Activated CD4-positive, alpha-beta T cell treated with anti-CD3 and anti-CD28 coated beads, Interleukin-2, amount 10 ng/mL, durations not matched to agents 24 days and 14 days (primary cell): ENCODE measurements at regions not wholly inside any gene's neighbourhood (a gene's known extent, or its start where the extent isn't known, plus 50 kb on each side); places are given as distances from the start of the nearest gene placed in this dataset.

Experiments
- DNase-seq: peaks from one replicate; pipeline ENCODE4 v3.0.0; 2022
- H3K27ac Mint-ChIP-seq: one replicate; pipeline ENCODE4 v1.8.0; 2022; ENCODE audit warnings: mild to moderate bottlenecking, mixed read lengths
- H3K27me3 Mint-ChIP-seq: one replicate; pipeline ENCODE4 v1.8.0; 2022; ENCODE audit warnings: mixed read lengths
- H3K36me3 Mint-ChIP-seq: one replicate; pipeline ENCODE4 v1.8.0; 2022; ENCODE audit warnings: low read depth, mild to moderate bottlenecking, mixed read lengths
- H3K4me1 Mint-ChIP-seq: one replicate; pipeline ENCODE4 v1.8.0; 2021; ENCODE audit warnings: mixed read lengths
- H3K4me3 Mint-ChIP-seq: one replicate; pipeline ENCODE4 v1.8.0; 2022; ENCODE audit warnings: mild to moderate bottlenecking, moderate library complexity, mixed read lengths
- H3K9me3 Mint-ChIP-seq: one replicate; pipeline ENCODE4 v1.8.0; 2021; ENCODE audit warnings: mixed read lengths
- intact Hi-C: fragments of 100-400 bp; cut with micrococcal nuclease; formaldehyde crosslinking; loops from one replicate; pipeline ENCODE4 v1.15.1; 2023

GRCh38 chr18:27608174-27608573 is 423.1 kb upstream of the CHST9 start:
- Mint-ChIP-seq H3K4me3 (no peak overlapping the region), H3K36me3 (no peaks in the 10 kb centered on the region), H3K27ac (no peak overlapping the region), H3K9me3 (no peaks in the 10 kb centered on the region), H3K27me3 (no peaks in the 10 kb centered on the region), H3K4me1 (no peaks in the 10 kb centered on the region)
- no peak for DNase-seq
- intact Hi-C loops, result loop anchor here (5.0 to 10.0 kb wide), 2 partner anchors 579 to 983 kb away; no protein-coding TSS in a partner anchor

GRCh38 chr18:27606741-27607140 is 421.6 kb upstream of the CHST9 start:
- Mint-ChIP-seq H3K36me3 (no peaks in the 10 kb centered on the region), H3K9me3 (no peaks in the 10 kb centered on the region), H3K4me3 (no peak overlapping the region), H3K27ac (no peak overlapping the region), H3K27me3 (no peaks in the 10 kb centered on the region), H3K4me1 (no peaks in the 10 kb centered on the region)
- intact Hi-C loops, result loop anchor here (5.0 to 10.0 kb wide), 2 partner anchors 581 to 982 kb away; no protein-coding TSS in a partner anchor
- DNase-seq, result no peak

- intact Hi-C loops, result loop anchor here (5.0 to 10.0 kb wide), 2 partner anchors 582 to 980 kb away; no protein-coding TSS in a partner anchor
- no peak overlapping the region for H3K27ac Mint-ChIP-seq
- H3K9me3 Mint-ChIP-seq, result no peaks in the 10 kb centered on the region
- H3K27me3 Mint-ChIP-seq, result no peaks in the 10 kb centered on the region
- H3K4me1 Mint-ChIP-seq, result no peaks in the 10 kb centered on the region
- DNase-seq, result peak; percentile 76
- H3K4me3 Mint-ChIP-seq, result no peak overlapping the region
- no peaks in the 10 kb centered on the region for H3K36me3 Mint-ChIP-seq
Observed at GRCh38 chr18:27605107-27605834, 420.2 kb upstream of the CHST9 start.

GRCh38 chr18:27604583-27604982 is 419.5 kb upstream of the CHST9 start:
- Mint-ChIP-seq H3K27ac (no peak overlapping the region), H3K36me3 (no peaks in the 10 kb centered on the region)

GRCh38 chr18:27602092-27602491 is 417.0 kb upstream of the CHST9 start:
- Mint-ChIP-seq H3K36me3 (no peaks in the 10 kb centered on the region), H3K4me3 (no peak overlapping the region), H3K4me1 (no peaks in the 10 kb centered on the region), H3K27ac (no peak overlapping the region), H3K27me3 (no peaks in the 10 kb centered on the region), H3K9me3 (no peaks in the 10 kb centered on the region)
- intact Hi-C loops, result loop anchor here (10.0 kb wide), 1 partner anchor 977 kb away; no protein-coding TSS in a partner anchor
- DNase-seq, result no peak

More at GRCh38 chr18:27604583-27604982, 419.5 kb upstream of the CHST9 start:
- H3K4me1 Mint-ChIP-seq, result no peaks in the 10 kb centered on the region
- H3K27me3 Mint-ChIP-seq, result no peaks in the 10 kb centered on the region
- H3K4me3 Mint-ChIP-seq, result no peak overlapping the region
- no peaks in the 10 kb centered on the region for H3K9me3 Mint-ChIP-seq
- no peak for DNase-seq
- intact Hi-C loops, result loop anchor here (10.0 kb wide), 1 partner anchor 980 kb away; no protein-coding TSS in a partner anchor

- Mint-ChIP-seq H3K4me3 (no peak overlapping the region), H3K27me3 (no peaks in the 10 kb centered on the region), H3K4me1 (no peaks in the 10 kb centered on the region), H3K36me3 (no peaks in the 10 kb centered on the region), H3K27ac (no peak overlapping the region), H3K9me3 (no peaks in the 10 kb centered on the region)
- no peak for DNase-seq
- intact Hi-C loops, result loop anchor here (10.0 kb wide), 1 partner anchor 975 kb away; no protein-coding TSS in a partner anchor
Observed at GRCh38 chr18:27600245-27600644, 415.1 kb upstream of the CHST9 start.

GRCh38 chr18:27599202-27599829 is 414.2 kb upstream of the CHST9 start:
- peak; percentile 79 for DNase-seq
- Mint-ChIP-seq H3K4me3 (no peak overlapping the region), H3K36me3 (no peaks in the 10 kb centered on the region), H3K27ac (no peak overlapping the region), H3K27me3 (no peaks in the 10 kb centered on the region), H3K4me1 (no peaks in the 10 kb centered on the region), H3K9me3 (no peaks in the 10 kb centered on the region)
- intact Hi-C loops, result loop anchor here (1.0 kb wide), 1 partner anchor 235 kb away; no protein-coding TSS in a partner anchor

GRCh38 chr18:27595113-27595838 is 410.2 kb upstream of the CHST9 start:
- intact Hi-C loops, result no loop called here
- Mint-ChIP-seq H3K4me1 (no peaks in the 10 kb centered on the region), H3K4me3 (no peak overlapping the region), H3K36me3 (no peaks in the 10 kb centered on the region), H3K27ac (no peak overlapping the region), H3K27me3 (no peaks in the 10 kb centered on the region), H3K9me3 (no peaks in the 10 kb centered on the region)
- no peak for DNase-seq

GRCh38 chr18:27585602-27586173 is 400.6 kb upstream of the CHST9 start:
- intact Hi-C loops, result no loop called here
- no peak overlapping the region for H3K27ac Mint-ChIP-seq
- H3K4me1 Mint-ChIP-seq, result no peaks in the 10 kb centered on the region
- DNase-seq, result no peak
- H3K27me3 Mint-ChIP-seq, result no peaks in the 10 kb centered on the region
- no peaks in the 10 kb centered on the region for H3K36me3 Mint-ChIP-seq
- H3K9me3 Mint-ChIP-seq, result no peaks in the 10 kb centered on the region
- no peak overlapping the region for H3K4me3 Mint-ChIP-seq

- intact Hi-C loops, result no loop called here
- H3K27ac Mint-ChIP-seq, result no peak overlapping the region
- H3K27me3 Mint-ChIP-seq, result no peaks in the 10 kb centered on the region
- no peaks in the 10 kb centered on the region for H3K36me3 Mint-ChIP-seq
- no peaks in the 10 kb centered on the region for H3K9me3 Mint-ChIP-seq
- H3K4me1 Mint-ChIP-seq, result no peaks in the 10 kb centered on the region
- no peak overlapping the region for H3K4me3 Mint-ChIP-seq
- DNase-seq, result no peak
Observed at GRCh38 chr18:27583466-27583865, 398.4 kb upstream of the CHST9 start.

GRCh38 chr18:27582760-27583412 is 397.8 kb upstream of the CHST9 start:
- H3K36me3 Mint-ChIP-seq, result no peaks in the 10 kb centered on the region
- H3K27ac Mint-ChIP-seq, result no peak overlapping the region
- H3K9me3 Mint-ChIP-seq, result no peaks in the 10 kb centered on the region
- no peaks in the 10 kb centered on the region for H3K4me1 Mint-ChIP-seq
- no peak overlapping the region for H3K4me3 Mint-ChIP-seq
- DNase-seq, result no peak
- intact Hi-C loops, result no loop called here
- H3K27me3 Mint-ChIP-seq, result no peaks in the 10 kb centered on the region

- no peaks in the 10 kb centered on the region for H3K4me1 Mint-ChIP-seq
- no peaks in the 10 kb centered on the region for H3K9me3 Mint-ChIP-seq
- no peak overlapping the region for H3K4me3 Mint-ChIP-seq
- H3K27ac Mint-ChIP-seq, result no peak overlapping the region
- intact Hi-C loops, result no loop called here
- H3K36me3 Mint-ChIP-seq, result no peaks in the 10 kb centered on the region
- no peak for DNase-seq
- H3K27me3 Mint-ChIP-seq, result no peaks in the 10 kb centered on the region
Observed at GRCh38 chr18:27581296-27581904, 396.3 kb upstream of the CHST9 start.

- no peak overlapping the region for H3K4me3 Mint-ChIP-seq
- no peak for DNase-seq
- no peaks in the 10 kb centered on the region for H3K36me3 Mint-ChIP-seq
- H3K9me3 Mint-ChIP-seq, result no peaks in the 10 kb centered on the region
- intact Hi-C loops, result no loop called here
- H3K27me3 Mint-ChIP-seq, result no peaks in the 10 kb centered on the region
- H3K27ac Mint-ChIP-seq, result no peak overlapping the region
- H3K4me1 Mint-ChIP-seq, result no peaks in the 10 kb centered on the region
Observed at GRCh38 chr18:27579364-27579763, 394.3 kb upstream of the CHST9 start.
